AG04450 (cell line): ENCODE measurements at regions not wholly inside any gene's neighbourhood (a gene's known extent, or its start where the extent isn't known, plus 50 kb on each side); places are given as distances from the start of the nearest gene placed in this dataset.
"Not testable (repeated sequence)": the region's sequence is repeated elsewhere in the genome, so short reads cannot be mapped to it uniquely, and the experiment has no call there.

Source experiments
- CTCF ChIA-PET: fragments of 300-600, 350-600 bp; formaldehyde crosslinking; extraction: SDS; loops from one replicate; lab custom pipeline; 2022; ENCODE audit warnings: antibody characterized with exemption, inconsistent platforms; lab: Charles Lee
- POLR2A ChIA-PET: fragments of 350-600 bp; formaldehyde crosslinking; extraction: SDS; loops from one replicate; lab custom pipeline; 2021; ENCODE audit warnings: antibody characterized with exemption, inconsistent platforms; lab: Yijun Ruan, JAX
- DNase-seq: peaks from one replicate; pipeline ENCODE4 v3.0.0-alpha.2; 2011; ENCODE audit warnings: low read depth, low spot score
- H3K27ac ChIP-seq: one replicate; pipeline ENCODE4 v1.5.1; 2012; ENCODE audit warnings: low read depth, low read length, control low read depth
- H3K27me3 ChIP-seq: one replicate; pipeline ENCODE4 v1.6.0; 2012; ENCODE audit warnings: low read length; ENCODE audit not compliant: control insufficient read depth, insufficient read depth
- H3K4me3 ChIP-seq: 2 replicates; pipeline ENCODE4 v1.5.1; 2011; ENCODE audit warnings: mild to moderate bottlenecking, low read depth, low read length, control low read depth
- H3K9me3 ChIP-seq: 2 replicates; pipeline ENCODE4 v1.5.1; 2012; ENCODE audit warnings: low read length; ENCODE audit not compliant: control insufficient read depth, insufficient read depth
- CTCF ChIP-seq: IDR thresholded peaks from 2 replicates; pipeline ENCODE4 v1.5.1; 2011; ENCODE audit warnings: low read depth, low read length, control low read depth, inconsistent platforms

- Histone ChIP-seq H3K27me3 (no peaks in the 10 kb centered on the region), H3K27ac (no peak overlapping the region), H3K4me3 (no peak overlapping the region), H3K9me3 (no peaks in the 10 kb centered on the region)
- ChIA-PET POLR2A (no interaction called here), CTCF (no interaction called here)
- no peak for DNase-seq
- TF ChIP-seq CTCF = no peak
Measured at GRCh38 chr1:90291431-90292216, 296.7 kb downstream of the ZNF326 start.

- CTCF ChIA-PET = no interaction called here
- POLR2A ChIA-PET = no interaction called here
Measured at GRCh38 chr1:90282811-90283210, 287.9 kb downstream of the ZNF326 start.

GRCh38 chr1:90281886-90282285 lies 287.0 kb downstream of the ZNF326 start:
- DNase-seq, H3K27ac ChIP-seq, CTCF ChIA-PET, H3K9me3 ChIP-seq, H3K27me3 ChIP-seq, POLR2A ChIA-PET, H3K4me3 ChIP-seq: not testable (repeated sequence)

More at GRCh38 chr1:90282811-90283210, 287.9 kb downstream of the ZNF326 start:
- Histone ChIP-seq H3K27me3 (no peaks in the 10 kb centered on the region), H3K4me3 (no peak overlapping the region), H3K9me3 (no peaks in the 10 kb centered on the region), H3K27ac (no peak overlapping the region)
- DNase-seq = no peak
- TF ChIP-seq CTCF = no peak

GRCh38 chr1:90277270-90277669 lies 282.4 kb downstream of the ZNF326 start:
- Histone ChIP-seq H3K4me3 (no peak overlapping the region), H3K9me3 (no peaks in the 10 kb centered on the region), H3K27me3 (no peaks in the 10 kb centered on the region), H3K27ac (no peak overlapping the region)
- ChIA-PET CTCF (no interaction called here), POLR2A (no interaction called here)
- DNase-seq = no peak
- TF ChIP-seq CTCF = no peak

GRCh38 chr1:90274376-90274775 lies 279.5 kb downstream of the ZNF326 start:
- H3K27ac ChIP-seq = no peak overlapping the region
- no peak for DNase-seq
- H3K9me3 ChIP-seq = no peaks in the 10 kb centered on the region
- CTCF ChIA-PET = no interaction called here
- TF ChIP-seq CTCF = no peak
- POLR2A ChIA-PET = no interaction called here
- no peak overlapping the region for H3K4me3 ChIP-seq
- H3K27me3 ChIP-seq = no peaks in the 10 kb centered on the region
